ENCODE measurements at regions not wholly inside any gene's neighbourhood (a gene's known extent, or its start where the extent isn't known, plus 50 kb on each side); places are given as distances from the start of the nearest gene placed in this dataset.
A peak's percentile ranks its signal among the peaks of the same experiment; 100 is the strongest.

DNA sequence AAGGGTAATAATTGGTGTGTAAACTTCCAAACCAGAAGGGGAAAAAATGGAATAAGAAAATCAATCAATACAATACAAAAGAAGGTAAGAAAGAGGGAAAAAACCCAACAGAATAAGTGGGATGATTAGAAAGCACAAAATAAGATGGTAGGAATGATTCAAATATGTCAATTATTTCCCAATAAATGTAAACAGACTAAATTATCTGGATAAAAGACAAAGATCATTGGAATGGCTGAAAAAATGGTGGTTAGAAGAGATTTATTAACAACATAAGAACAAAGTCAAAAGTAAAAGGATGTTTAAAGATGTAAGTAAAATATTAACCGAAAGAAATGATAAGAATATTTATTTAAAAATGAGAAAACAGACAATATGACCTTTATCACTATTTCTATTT is 103.5 kb upstream of the YWHAQ start:
- in situ Hi-C loops (cut with HindIII; ENCODE audit: low pct_unique_long_range_greater_than_20kb, low sequenced_read_pairs): no loop called here
- no peak for TF ChIP-seq JUND (IDR thresholded peaks at IDR 0.05; ENCODE audit: low read depth)
- DNase-seq (ENCODE audit: low read depth in 1 of 2, low spot score in 1 of 2): no peak

DNA sequence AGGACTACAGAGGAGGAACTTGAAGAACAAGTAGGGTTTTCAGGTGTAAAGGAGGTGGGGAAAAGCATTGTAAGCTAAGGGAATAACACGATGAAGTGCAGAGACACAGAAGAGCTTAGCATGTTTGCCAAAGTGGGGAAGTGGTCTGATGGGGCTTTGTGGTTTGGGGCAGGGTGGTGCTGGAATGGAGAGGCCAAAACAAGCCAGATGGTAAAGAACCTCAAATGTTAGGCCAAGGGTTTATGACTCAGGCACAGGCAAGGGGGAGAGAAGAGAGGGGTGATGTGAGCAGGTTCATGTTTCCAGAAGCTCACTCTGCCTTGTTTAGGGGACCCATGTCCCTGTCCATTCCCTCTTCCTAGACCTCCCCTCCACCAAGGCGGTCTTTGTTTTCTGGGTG is 104.5 kb upstream of the YWHAQ start:
- in situ Hi-C loops (cut with HindIII; ENCODE audit: low pct_unique_long_range_greater_than_20kb, low sequenced_read_pairs): no loop called here
- TF ChIP-seq JUND (IDR thresholded peaks at IDR 0.05; ENCODE audit: low read depth): no peak
- DNase-seq (ENCODE audit: low read depth in 1 of 2, low spot score in 1 of 2): no peak

DNA sequence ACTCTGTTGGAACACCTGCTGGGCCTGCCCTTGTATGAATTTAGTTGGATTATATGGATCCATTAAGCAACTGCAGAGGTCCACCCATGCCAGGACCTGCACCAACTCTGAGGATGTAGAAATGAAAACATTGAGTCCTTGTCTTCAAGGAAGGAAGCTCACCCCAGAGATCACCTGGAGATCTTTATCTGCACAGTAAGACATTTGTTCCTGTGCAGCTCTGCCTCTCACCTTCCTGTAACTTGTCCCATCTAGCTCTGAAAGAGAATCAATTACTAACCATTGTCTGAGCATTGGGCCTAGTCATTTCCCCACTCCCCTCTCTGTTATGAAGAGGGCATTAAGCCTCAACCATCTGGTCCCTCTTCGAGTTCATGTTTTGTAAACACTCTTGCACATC is 105.2 kb upstream of the YWHAQ start:
- in situ Hi-C loops (cut with HindIII; ENCODE audit: low pct_unique_long_range_greater_than_20kb, low sequenced_read_pairs): no loop called here
- TF ChIP-seq JUND (IDR thresholded peaks at IDR 0.05; ENCODE audit: low read depth): no peak
- DNase-seq (ENCODE audit: low read depth in 1 of 2, low spot score in 1 of 2): no peak

DNA sequence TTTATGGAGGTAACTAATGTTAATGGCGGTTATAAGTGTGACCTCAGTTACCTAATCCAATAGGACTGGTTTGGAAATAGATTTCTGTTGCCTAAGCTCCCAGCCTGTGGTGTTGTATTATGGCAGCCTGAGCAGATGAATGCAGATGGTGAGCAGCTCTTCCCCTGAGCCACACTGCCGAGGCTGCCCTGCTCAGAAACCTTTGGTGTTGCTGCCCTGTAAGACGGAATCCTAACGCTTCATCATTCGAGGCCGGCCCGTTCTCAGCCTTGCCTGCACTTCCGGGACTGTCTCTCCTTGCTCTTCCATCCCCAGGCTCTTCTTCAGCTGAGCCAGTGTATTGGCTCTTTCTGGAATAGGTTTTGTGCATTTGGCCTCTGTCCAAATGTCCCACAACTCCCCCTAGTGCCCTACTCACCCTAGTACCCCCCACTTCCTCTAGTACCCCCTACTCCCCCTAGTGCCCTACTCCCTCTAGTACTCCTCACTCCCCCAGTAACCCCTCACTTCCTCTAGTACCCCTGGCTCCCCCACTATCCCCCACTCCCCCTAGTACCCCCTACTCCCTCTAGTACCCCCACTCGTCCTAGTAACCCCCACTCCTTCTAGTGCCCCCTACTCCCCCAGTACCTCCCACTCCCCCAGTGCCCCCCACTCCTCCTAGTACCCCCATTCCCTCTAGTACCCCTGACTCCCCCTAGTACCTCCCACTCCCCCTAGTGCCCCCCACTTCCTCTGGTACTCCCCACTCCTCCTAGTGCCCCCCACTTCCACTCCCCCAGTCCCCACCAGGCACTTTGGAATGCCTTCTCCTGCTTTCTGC is 106.0 kb upstream of the TAF1B start:
- DNase-seq (ENCODE audit: low read depth in 1 of 2, low spot score in 1 of 2): peak in 1 of 2 experiments; percentile 18
- TF ChIP-seq JUND (IDR thresholded peaks at IDR 0.05; ENCODE audit: low read depth): no peak
- in situ Hi-C loops (cut with HindIII; ENCODE audit: low pct_unique_long_range_greater_than_20kb, low sequenced_read_pairs): no loop called here

DNA sequence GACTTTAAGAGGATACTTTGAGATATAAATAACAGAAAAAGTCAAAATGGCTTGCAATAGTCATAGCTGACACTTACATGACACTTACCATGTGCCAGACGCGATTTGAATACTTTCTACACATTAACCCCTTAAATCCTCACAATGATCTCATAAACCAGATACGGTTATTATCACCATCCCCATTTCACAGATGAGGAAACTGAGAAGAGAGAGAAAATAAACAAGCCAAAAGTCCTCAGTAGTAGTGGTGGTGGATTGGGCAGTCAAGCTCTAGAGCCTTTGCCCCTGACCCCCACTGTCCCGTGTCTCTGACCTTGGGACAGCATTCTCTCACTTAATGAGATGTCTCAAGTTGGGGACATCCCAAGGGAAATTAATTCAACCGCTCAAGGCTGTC is 105.2 kb upstream of the TAF1B start:
- no peak for DNase-seq (ENCODE audit: low read depth in 1 of 2, low spot score in 1 of 2)
- in situ Hi-C loops (cut with HindIII; ENCODE audit: low pct_unique_long_range_greater_than_20kb, low sequenced_read_pairs): no loop called here
- no peak for TF ChIP-seq JUND (IDR thresholded peaks at IDR 0.05; ENCODE audit: low read depth)

DNA sequence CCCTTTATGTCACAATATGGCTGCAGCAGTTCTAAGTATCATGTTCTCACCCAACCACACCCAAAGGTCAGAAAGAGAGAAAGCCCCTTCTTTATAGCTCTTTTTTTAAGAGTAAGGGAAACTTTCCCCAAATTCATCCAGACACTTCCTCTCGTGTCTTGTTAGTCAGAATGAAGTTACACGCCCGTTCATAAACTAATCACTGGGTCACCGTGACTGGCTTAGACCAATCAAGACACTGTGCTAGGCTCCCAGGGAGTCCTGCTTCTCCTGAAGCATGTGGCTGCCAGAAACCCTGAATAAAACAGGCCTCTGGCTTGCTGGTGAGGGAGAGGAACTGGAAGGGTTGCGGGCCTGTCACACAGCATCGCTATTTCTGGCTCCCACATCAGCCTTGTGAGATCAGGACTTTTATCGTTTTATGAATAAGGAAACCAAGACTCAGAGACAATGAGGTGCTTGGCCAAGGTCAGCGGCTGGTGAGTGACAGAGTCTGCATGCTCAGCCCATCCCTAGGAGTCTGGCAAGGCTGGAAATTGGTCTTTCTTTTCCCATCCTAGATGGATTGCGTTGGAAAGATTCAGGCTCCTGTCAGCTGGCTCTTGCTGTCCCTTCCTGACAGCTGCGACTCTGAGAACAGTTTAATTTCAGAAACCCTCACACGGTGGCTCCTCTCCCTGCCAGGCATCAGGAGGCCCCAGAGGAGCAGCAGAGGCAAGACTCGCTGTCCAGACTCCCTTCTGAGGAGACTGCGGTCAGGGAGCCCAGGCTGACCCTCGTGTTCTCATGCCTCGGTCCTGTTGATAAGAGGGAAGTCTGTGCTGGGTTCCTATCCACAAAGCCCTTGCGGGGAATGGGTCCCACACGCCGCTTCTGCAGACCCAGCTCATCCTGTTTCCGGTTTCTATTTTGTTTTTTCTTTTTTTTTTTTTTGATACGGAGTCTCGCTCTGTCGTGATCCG is 104.5 kb upstream of the TAF1B start:
- in situ Hi-C loops (cut with HindIII; ENCODE audit: low pct_unique_long_range_greater_than_20kb, low sequenced_read_pairs): no loop called here
- DNase-seq (ENCODE audit: low read depth in 1 of 2, low spot score in 1 of 2): no peak
- TF ChIP-seq JUND (IDR thresholded peaks at IDR 0.05; ENCODE audit: low read depth): no peak

DNA sequence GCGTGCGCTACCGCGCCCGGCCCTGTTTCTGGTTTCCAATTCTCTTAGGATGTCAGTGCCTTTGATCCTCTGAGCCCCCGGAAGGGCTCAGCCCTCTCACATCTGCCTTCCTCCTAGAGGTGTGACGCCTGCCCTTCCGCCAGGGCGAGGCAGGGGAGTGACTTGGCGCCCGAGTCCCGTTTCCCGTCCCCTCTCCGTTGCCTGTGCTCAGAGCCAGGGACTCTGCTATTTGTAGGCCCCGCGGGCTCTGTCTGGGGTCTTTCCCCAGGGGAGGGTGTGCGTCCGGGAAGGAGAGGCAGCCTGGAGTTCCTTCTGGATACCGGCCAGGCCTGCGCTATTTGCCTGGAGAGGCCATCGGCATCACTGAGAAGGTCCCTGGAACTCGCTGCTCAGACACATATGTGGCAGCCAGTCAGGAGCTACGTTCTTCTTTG is 103.7 kb upstream of the TAF1B start:
- in situ Hi-C loops (cut with HindIII; ENCODE audit: low pct_unique_long_range_greater_than_20kb, low sequenced_read_pairs): no loop called here
- DNase-seq (ENCODE audit: low read depth in 1 of 2, low spot score in 1 of 2): no peak
- no peak for TF ChIP-seq JUND (IDR thresholded peaks at IDR 0.05; ENCODE audit: low read depth)

DNA sequence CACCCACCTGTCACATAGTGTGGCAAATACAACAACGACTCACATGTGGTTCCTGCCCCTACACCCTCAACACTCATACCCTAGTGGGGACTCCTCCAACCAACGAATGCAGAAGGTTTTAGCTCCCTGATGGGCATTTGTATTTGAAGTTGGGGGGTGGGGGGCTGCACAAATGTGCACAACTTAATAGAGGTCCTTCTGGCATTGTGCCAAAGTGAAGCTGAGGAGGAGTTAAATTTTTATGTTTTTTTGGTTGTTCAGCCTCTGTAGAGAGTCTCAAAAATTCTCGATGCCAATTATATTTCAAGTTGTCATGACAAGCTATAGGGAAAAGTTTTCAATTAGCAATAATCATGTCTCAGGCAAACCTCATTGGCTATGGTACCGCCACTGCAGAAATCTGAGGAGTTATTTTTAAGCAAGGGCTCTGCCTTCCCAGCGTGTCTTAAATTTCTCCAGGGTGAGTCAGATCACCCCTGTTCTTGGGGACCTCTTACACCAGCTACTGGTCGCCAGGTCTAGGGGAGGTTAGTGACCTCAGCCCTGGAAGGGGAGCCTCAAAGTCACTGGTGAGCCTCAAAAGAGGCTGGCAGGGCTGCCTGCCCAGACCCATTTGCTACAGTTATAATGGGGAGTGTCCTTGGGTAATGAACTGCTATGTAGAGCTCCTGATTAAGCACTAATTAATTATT is 102.7 kb upstream of the TAF1B start:
- no peak for TF ChIP-seq JUND (IDR thresholded peaks at IDR 0.05; ENCODE audit: low read depth)
- in situ Hi-C loops (cut with HindIII; ENCODE audit: low pct_unique_long_range_greater_than_20kb, low sequenced_read_pairs): no loop called here
- DNase-seq (ENCODE audit: low read depth in 1 of 2, low spot score in 1 of 2): no peak

DNA sequence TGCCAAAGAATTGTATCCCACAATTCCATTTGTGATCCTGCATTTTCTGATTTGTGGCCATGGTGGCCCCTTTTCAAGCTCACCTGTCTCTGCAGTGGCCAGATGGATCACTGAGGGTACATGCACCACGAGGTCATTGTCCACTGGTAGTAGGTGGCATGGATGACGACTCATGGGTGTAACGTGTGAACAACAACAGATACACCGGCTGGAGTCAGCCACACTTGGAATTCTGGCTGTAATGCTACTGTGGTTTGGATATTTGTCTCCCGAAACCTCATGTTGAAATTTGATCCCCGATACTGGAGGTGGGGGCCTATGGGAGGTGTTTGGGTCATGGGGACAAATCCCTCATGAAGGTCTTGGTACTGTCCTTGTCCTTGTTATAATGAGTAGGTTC is 102.2 kb upstream of the TAF1B start:
- no peak for DNase-seq (ENCODE audit: low read depth in 1 of 2, low spot score in 1 of 2)
- in situ Hi-C loops (cut with HindIII; ENCODE audit: low pct_unique_long_range_greater_than_20kb, low sequenced_read_pairs): no loop called here
- TF ChIP-seq JUND (IDR thresholded peaks at IDR 0.05; ENCODE audit: low read depth): no peak

DNA sequence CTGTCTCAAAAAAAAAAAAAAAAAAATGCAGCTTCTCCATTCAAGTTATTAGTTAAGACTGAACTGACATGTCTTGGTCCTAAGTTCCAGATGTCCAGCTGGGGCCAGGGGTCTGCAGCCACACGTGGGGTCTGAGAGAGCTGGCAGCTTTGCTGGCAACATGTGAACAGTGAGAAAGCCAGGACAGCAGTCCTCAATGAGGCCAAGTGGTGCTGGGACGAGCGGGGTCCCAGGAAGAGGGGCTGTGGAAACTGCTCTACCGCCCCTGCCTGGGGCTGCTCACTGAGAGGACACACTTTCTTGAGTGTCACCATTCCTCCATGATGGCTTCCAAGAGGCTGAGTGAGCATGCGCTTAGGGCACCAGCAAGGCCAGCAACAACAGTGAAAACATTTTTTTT is 100.7 kb upstream of the TAF1B start:
- in situ Hi-C loops (cut with HindIII; ENCODE audit: low pct_unique_long_range_greater_than_20kb, low sequenced_read_pairs): no loop called here
- no peak for TF ChIP-seq JUND (IDR thresholded peaks at IDR 0.05; ENCODE audit: low read depth)
- DNase-seq (ENCODE audit: low read depth in 1 of 2, low spot score in 1 of 2): no peak

DNA sequence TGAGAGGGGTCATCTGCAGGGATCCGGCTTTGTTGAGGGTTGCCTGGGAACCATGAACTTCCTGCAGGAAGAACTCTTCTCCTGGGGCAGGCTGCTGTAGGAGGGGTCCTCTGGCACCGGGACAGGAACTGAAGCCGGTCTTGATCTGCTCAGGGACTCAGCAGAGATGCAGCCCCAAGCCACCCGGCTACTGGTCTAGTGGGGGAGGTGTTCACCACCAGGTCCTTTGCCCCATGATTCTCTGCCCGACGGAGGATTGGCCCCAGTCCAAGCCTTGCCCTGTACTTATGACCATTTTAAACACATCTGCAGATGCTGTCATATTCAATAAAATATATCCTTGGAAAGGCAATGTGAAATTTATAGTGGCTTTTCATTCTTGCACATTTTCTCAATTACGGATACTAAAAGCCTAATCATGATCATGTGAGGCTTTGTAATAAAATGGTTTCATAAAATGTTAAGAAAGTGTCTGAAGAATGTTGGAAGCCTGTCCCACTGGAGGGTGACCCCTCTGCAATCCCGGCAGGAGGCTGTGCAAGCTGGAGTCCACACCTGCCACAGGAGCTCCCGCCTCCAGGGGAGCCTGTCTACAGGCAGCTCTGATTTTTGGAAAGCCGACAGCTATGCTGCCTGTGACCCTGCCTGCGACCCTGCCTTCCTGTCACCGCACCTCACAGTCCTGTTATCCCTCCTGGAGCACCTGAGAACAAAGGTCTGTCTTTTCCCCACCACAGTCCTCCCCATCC is 98.8 kb upstream of the TAF1B start:
- DNase-seq (ENCODE audit: low read depth in 1 of 2, low spot score in 1 of 2): no peak
- TF ChIP-seq JUND (IDR thresholded peaks at IDR 0.05; ENCODE audit: low read depth): no peak
- in situ Hi-C loops (cut with HindIII; ENCODE audit: low pct_unique_long_range_greater_than_20kb, low sequenced_read_pairs): no loop called here

Data from T47D (cell line).